Lower leg skin (tissue), 3 donors: ENCODE measurements at regions not wholly inside any gene's neighbourhood (a gene's known extent, or its start where the extent isn't known, plus 50 kb on each side); places are given as distances from the start of the nearest gene placed in this dataset.

Experiments
- CTCF ChIP-seq, 3 donors: fragments of 450-650 bp; IDR thresholded peaks; one replicate each; pipeline ENCODE4 v1.5.1; 2016; ENCODE audit warnings: antibody characterized with exemption in 3 of 3, mild to moderate bottlenecking in 3 of 3, moderate library complexity in 2 of 3
- POLR2A ChIP-seq, 2 donors: fragments of 450-650 bp; IDR thresholded peaks; one replicate each; pipeline ENCODE4 v1.6.1; 2016 to 2017; ENCODE audit warnings: antibody characterized with exemption in 2 of 2, mild to moderate bottlenecking in 1 of 2, moderate library complexity in 1 of 2

- TF ChIP-seq POLR2A (IDR thresholded peaks at IDR 0.05) (no peak), CTCF (IDR thresholded peaks at IDR 0.05) (no peak)
These were observed 369.8 kb upstream of the HAND2 start for GRCh38 chr4:173899813-173900212.
